ENCODE measurements at regions not wholly inside any gene's neighbourhood (a gene's known extent, or its start where the extent isn't known, plus 50 kb on each side); places are given as distances from the start of the nearest gene placed in this dataset.
"Not testable (repeated sequence)": the region's sequence is repeated elsewhere in the genome, so short reads cannot be mapped to it uniquely, and the experiment has no call there.

GRCh38 chr2:208916881-208917280 is 507.0 kb upstream of the MAP2 start:
- Histone ChIP-seq H3K23me2 (ENCODE audit: insufficient read length, low read depth, low read length, poor library complexity, severe bottlenecking) (no peaks in the 10 kb centered on the region), H3T11ph (ENCODE audit: low read length) (no peak overlapping the region), H3K56ac (ENCODE audit: insufficient read length, low read depth, low read length) (no peak overlapping the region), H3K23ac (ENCODE audit: insufficient read length, low read depth, low read length) (no peak overlapping the region), H3K79me2 (ENCODE audit: insufficient read depth, low read length) (no peaks in the 10 kb centered on the region), H3K27ac (ENCODE audit: insufficient read length, low read depth, low read length) (no peak overlapping the region), H3K4me2 (ENCODE audit: insufficient read depth, insufficient read length, low read length) (no peak overlapping the region), H2BK20ac (ENCODE audit: low read depth, low read length, poor library complexity, severe bottlenecking) (no peak overlapping the region), H3K27me3 (ENCODE audit: insufficient read depth, low read length) (no peaks in the 10 kb centered on the region), H3K9me3 (ENCODE audit: control insufficient read depth, low read depth, low read length) (no peaks in the 10 kb centered on the region), H4K20me1 (ENCODE audit: control insufficient read depth, insufficient read depth, insufficient read length) (no peaks in the 10 kb centered on the region), H2BK120ac (ENCODE audit: low read depth, low read length, poor library complexity, severe bottlenecking) (no peak overlapping the region), H3K9ac (ENCODE audit: extremely low read depth, insufficient read length, low read length) (no peak overlapping the region), H4K91ac (ENCODE audit: insufficient read length, low read depth, low read length) (no peak overlapping the region), H3K79me1 (ENCODE audit: insufficient read depth, low read depth, low read length, poor library complexity, severe bottlenecking) (no peaks in the 10 kb centered on the region), H3K4me1 (ENCODE audit: insufficient read depth, low read length) (no peaks in the 10 kb centered on the region), H3K14ac (ENCODE audit: insufficient read depth, low read length) (no peak overlapping the region), H2AK5ac (ENCODE audit: insufficient read length, low read length) (no peak overlapping the region), H4K5ac (ENCODE audit: insufficient read length, low read depth, low read length) (no peak overlapping the region), H2AFZ (ENCODE audit: low read length) (no peak overlapping the region), H4K8ac (replicated peaks; ENCODE audit: insufficient read length, low read depth, low read length) (no peak overlapping the region), H3K4ac (ENCODE audit: low read depth, low read length) (no peak overlapping the region), H3K18ac (ENCODE audit: insufficient read length, low read depth, low read length) (no peak overlapping the region), H2BK12ac (ENCODE audit: insufficient read length, low read depth, low read length) (no peak overlapping the region), H2BK5ac (ENCODE audit: insufficient read length, low read length) (no peak overlapping the region), H2BK15ac (ENCODE audit: low read depth, low read length) (no peak overlapping the region)
- TF ChIP-seq, protein P1, sequence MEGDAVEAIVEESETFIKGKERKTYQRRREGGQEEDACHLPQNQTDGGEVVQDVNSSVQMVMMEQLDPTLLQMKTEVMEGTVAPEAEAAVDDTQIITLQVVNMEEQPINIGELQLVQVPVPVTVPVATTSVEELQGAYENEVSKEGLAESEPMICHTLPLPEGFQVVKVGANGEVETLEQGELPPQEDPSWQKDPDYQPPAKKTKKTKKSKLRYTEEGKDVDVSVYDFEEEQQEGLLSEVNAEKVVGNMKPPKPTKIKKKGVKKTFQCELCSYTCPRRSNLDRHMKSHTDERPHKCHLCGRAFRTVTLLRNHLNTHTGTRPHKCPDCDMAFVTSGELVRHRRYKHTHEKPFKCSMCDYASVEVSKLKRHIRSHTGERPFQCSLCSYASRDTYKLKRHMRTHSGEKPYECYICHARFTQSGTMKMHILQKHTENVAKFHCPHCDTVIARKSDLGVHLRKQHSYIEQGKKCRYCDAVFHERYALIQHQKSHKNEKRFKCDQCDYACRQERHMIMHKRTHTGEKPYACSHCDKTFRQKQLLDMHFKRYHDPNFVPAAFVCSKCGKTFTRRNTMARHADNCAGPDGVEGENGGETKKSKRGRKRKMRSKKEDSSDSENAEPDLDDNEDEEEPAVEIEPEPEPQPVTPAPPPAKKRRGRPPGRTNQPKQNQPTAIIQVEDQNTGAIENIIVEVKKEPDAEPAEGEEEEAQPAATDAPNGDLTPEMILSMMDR (conservative IDR thresholded peaks at IDR 0.05), result no peak
- Mint-ChIP-seq H3K4me1 (peaks cover 0 to 6% of the 10 kb centered on the region in 2 experiments; a peak in 2 of 4 replicates), H3K27me3 (ENCODE audit: low read depth) (no peaks in the 10 kb centered on the region), H3K36me3 (ENCODE audit: insufficient read depth in 1 of 3, low read depth in 3 of 3) (peaks cover 0 to 8% (median 3%) of the 10 kb centered on the region in 3 experiments; a peak in 5 of 7 replicates), H3K27ac (no peak overlapping the region), H3K9me3 (peaks cover 8% of the 10 kb centered on the region in 2 experiments; a peak in 4 of 5 replicates), H3K4me3 (no peak overlapping the region)
- no CpG with 5 or more reads among the region's 2 CpGs for WGBS (ENCODE audit: extremely low coverage, insufficient read length, low lambda C conversion rate)
- DNase-seq, result no peak

DNA sequence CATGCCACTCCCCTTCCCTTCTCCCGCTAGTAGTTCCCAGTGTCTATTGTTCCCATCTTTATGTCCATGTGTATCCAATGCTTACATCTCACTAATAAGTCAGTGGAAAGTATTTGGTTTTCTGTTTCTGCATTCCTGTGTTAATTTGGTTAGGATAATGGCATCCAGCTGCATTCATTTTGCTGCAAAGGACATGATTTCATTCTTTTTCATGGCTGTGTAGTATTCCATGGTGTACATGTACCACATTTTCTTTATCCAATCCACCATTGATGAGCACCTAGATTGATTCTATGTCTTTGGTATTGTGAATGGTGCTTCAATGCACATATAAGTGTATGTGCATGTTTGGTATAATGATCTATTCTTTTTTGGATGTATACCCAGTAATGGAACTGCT is 502.5 kb upstream of the MAP2 start:
- WGBS (ENCODE audit: extremely low coverage, insufficient read length, low lambda C conversion rate), result no CpG with 5 or more reads among the region's 1 CpG
- not testable (repeated sequence) for H3K9me3 ChIP-seq (ENCODE audit: control insufficient read depth, low read depth, low read length); DNase-seq; H3T11ph ChIP-seq (ENCODE audit: low read length); H3K23ac ChIP-seq (ENCODE audit: insufficient read length, low read depth, low read length); H4K20me1 ChIP-seq (ENCODE audit: control insufficient read depth, insufficient read depth, insufficient read length); H3K27me3 Mint-ChIP-seq (ENCODE audit: low read depth); H3K27ac Mint-ChIP-seq; H2BK120ac ChIP-seq (ENCODE audit: low read depth, low read length, poor library complexity, severe bottlenecking); H3K14ac ChIP-seq (ENCODE audit: insufficient read depth, low read length); H3K79me2 ChIP-seq (ENCODE audit: insufficient read depth, low read length); H2BK5ac ChIP-seq (ENCODE audit: insufficient read length, low read length); H3K4me1 ChIP-seq (ENCODE audit: insufficient read depth, low read length); H2AK5ac ChIP-seq (ENCODE audit: insufficient read length, low read length); H4K5ac ChIP-seq (ENCODE audit: insufficient read length, low read depth, low read length); H3K79me1 ChIP-seq (ENCODE audit: insufficient read depth, low read depth, low read length, poor library complexity, severe bottlenecking); H3K9ac ChIP-seq (ENCODE audit: extremely low read depth, insufficient read length, low read length); H3K23me2 ChIP-seq (ENCODE audit: insufficient read length, low read depth, low read length, poor library complexity, severe bottlenecking); H4K91ac ChIP-seq (ENCODE audit: insufficient read length, low read depth, low read length); H2BK20ac ChIP-seq (ENCODE audit: low read depth, low read length, poor library complexity, severe bottlenecking); H2BK15ac ChIP-seq (ENCODE audit: low read depth, low read length); H3K4ac ChIP-seq (ENCODE audit: low read depth, low read length); H2AFZ ChIP-seq (ENCODE audit: low read length); H3K4me1 Mint-ChIP-seq; H3K4me2 ChIP-seq (ENCODE audit: insufficient read depth, insufficient read length, low read length); H2BK12ac ChIP-seq (ENCODE audit: insufficient read length, low read depth, low read length); H3K27ac ChIP-seq (ENCODE audit: insufficient read length, low read depth, low read length); H4K8ac ChIP-seq (replicated peaks; ENCODE audit: insufficient read length, low read depth, low read length); H3K56ac ChIP-seq (ENCODE audit: insufficient read length, low read depth, low read length); H3K18ac ChIP-seq (ENCODE audit: insufficient read length, low read depth, low read length); H3K27me3 ChIP-seq (ENCODE audit: insufficient read depth, low read length); H3K4me3 Mint-ChIP-seq
- H3K36me3 Mint-ChIP-seq (ENCODE audit: insufficient read depth in 1 of 3, low read depth in 3 of 3), result peaks cover 0 to 12% (median 3%) of the 10 kb centered on the region in 3 experiments; a peak in 4 of 7 replicates
- peaks cover 11% of the 10 kb centered on the region in 2 experiments for H3K9me3 Mint-ChIP-seq

Measured in H9 (cell line).